GM18507 (cell line): ENCODE measurements at regions not wholly inside any gene's neighbourhood (a gene's known extent, or its start where the extent isn't known, plus 50 kb on each side); places are given as distances from the start of the nearest gene placed in this dataset.
"Not testable (repeated sequence)": the region's sequence is repeated elsewhere in the genome, so short reads cannot be mapped to it uniquely, and the experiment has no call there.

Experiments
- DNase-seq: peaks from one replicate; pipeline ENCODE4 v3.0.0; 2011; ENCODE audit warnings: low read depth; ENCODE audit not compliant: insufficient read length; ENCODE audit errors: extremely low spot score
- FAIRE-seq: peaks from 2 replicates; lab custom pipeline; 2011; peaks lifted over from hg19 to GRCh38; lab: Jason Lieb, UNC

DNA sequence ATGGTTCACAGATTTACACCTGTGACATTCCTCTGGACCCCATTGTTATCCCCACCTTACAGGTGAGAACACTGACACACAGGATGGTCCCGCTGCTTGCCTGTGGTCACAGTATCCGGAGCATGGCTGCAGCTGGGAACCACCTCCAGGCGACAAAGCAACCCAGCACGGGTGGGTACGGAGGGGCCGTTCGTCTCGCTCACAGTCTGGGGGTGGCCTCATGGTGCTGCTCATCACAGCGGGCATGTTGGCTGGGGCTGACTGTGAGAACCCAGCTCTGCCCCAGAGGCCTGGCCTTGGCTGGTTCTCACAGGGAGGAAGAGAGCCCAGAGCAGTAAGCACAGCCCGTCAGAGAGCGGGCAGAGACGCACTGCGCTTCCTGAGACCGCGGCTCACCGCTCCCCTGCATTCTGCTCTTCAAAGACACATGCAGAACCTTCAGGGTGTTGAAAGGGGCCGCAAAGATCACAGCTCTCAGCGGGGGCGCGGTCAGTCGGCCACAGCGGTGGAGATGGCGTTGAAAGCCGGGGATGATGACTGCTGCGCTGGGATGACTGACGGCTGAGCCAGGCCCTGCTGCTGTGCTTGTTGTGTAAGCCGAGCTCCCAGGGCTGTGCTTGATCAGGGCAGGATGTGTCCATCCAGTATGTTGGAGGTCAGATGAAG is 423.0 kb downstream of the BRD1 start:
- FAIRE-seq: no peak
- no peak for DNase-seq

DNA sequence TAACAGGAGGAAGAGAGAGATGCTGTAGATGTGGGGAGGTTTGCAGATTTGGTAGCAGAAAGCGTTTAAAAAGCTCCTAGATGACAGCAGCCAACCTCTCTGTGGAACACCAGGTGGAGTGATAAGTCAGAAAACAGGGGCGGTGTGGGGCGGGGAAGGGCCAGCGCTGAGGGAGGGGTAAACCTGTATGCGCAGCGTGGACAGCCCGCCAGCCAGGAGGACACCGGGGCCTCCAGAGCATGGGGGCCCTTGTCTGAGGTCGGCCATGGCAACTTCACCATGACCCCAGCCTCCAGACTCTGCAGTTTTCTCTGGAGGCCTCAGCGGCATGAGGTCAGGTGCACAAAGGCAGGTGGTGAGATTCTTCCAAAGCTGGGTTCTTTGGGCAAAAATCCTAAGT is 423.7 kb downstream of the BRD1 start:
- no peak for DNase-seq
- no peak for FAIRE-seq

DNA sequence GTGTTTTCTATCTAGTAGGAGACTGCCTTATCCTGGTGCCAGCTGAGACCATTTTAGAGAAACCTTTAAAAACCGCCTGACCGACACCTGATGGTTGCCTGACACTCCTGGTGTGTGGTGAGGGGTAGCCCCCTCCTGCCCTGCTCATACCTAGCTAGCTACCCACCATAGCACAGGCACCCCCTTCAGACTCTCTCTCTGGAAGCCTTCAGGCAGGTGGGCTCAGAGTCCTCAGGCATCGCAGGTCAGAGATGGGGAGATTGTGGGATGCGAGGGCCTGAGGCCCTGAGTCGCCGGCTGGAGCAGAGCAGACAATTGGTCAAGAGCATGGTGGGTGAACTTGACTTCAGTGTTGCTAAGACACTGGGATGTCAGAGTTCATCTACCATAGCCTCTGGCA is 424.6 kb downstream of the BRD1 start:
- no peak for FAIRE-seq

DNA sequence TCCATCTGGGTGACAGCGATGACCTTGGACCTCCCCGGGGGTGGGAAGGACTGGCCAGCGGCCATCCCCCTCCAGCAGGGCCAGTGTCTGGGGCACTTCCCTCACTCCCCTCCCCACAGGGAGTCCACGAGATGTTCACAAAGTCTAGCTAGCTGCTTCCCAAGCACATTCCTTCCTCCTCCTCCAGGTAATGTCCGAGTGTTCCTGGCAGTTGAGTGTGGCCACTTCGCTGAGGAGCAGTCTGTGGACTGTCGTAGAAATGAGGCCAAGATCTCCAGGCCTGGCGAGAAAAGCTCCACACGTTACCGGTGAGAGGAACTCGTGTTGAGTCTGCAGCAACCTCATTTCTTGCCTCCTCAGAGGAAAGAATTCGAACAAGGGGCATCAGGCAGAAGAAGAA is 425.5 kb downstream of the BRD1 start:
- DNase-seq: no peak
- FAIRE-seq: no peak

More for the DNA sequence above, 424.6 kb downstream of the BRD1 start:
- DNase-seq: no peak

DNA sequence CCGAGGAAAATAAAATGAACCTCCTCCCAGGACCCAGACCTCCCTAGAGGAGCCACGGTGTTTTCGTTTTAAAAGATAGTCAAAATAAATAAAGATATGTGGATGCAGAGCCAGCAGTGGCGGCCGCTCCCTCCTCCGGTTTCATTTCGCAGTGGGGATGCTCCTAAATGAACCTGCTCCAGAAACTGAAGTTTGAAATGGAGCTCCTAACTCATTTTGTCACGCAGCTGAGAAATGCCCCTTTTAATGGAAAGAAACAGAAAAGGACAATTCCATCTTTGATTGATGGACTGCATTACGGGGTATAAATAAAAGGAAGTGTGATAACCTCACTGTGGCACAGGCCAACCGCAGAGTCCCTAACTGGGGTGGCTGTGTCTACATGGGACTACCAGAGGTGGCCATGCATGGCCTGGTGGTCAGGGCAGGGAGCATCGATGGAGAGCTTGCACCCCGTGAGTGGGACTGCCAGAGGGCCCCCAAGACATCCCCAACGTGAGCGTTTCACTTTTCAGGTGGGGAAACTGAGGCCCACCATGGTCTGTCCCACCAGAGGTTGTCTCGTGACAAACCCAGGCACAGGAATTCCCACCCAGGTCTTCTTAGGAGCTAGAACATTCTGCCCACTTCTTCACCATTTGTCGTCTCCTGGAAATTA is 426.6 kb downstream of the BRD1 start:
- FAIRE-seq: no peak
- no peak for DNase-seq

DNA sequence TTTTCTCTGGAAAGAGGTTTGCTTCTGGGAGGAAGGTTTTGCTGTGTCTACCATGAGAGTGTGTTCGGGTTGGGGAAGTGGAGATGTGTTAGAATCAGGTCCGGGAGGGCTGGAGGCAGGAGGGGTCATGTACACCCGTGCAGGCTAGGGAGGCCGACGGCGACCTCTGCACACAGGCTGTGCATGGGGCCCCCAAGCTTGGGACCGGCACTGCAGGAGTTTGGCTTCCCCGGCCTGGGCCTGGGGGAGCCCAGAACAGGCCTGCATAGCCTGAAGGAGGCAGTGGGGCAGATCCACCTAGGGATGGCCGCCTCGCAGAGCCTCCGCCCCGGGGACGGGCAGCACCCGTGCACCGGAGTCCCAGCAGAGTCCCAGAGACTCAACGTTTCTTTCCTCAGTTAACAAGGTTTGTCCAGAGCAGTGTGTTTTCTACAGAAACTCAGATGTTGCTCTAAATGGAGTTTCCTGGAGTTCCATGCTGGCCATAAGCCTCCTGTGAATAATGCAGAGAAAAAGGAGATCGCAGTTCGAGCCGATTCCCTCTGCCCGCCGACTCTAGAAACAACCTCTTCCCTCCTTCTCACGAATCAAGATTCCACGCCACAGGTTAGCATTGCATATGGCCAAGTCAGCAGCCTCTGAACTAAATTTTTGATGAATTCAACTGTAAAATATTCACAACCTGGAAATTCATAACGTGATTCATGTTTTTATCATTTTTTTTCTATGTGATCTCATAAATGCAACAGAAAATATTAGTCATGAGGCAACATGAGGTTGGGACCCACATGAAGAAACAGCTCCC is 427.3 kb downstream of the BRD1 start:
- FAIRE-seq (no peak), DNase-seq (no peak)

DNA sequence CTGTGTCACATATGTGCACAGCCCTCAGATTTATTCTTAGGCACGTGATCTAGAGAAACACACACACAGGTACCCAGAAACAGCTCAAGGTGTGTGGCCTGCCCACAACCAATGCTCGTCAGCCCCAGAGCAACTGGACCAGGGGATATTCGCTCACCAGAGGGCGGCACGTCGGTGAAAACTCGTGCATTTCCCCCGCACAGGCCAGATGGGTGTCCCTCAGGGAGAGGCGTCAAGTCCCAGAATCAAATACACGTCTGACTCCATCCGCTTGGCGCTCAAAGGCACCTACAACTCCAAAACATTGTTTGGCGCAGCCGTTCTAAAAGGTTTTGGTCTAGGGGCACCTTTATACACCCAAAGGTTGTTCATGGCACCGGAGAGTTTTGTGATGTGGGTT is 429.0 kb downstream of the BRD1 start:
- no peak for FAIRE-seq
- DNase-seq: no peak

DNA sequence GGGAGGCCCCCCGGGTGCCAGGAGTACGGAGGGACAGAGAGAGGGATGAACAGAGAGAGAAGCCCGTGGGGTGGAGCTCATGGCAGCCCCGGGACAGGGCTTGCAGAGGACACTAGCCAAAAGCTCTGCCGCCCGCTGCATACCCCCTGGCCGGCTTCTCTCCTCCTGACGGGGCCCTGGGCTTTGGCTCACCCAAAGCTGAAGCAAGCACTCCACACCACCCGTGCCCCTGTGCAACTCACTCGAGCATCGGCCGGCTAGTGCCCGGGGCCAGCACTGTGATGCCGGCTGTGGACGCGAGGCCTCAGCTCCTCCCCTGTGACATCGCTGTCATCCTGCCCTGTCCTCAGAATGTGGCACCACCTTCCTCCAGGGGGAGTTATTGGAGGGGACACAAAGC is 429.6 kb downstream of the BRD1 start:
- no peak for DNase-seq
- no peak for FAIRE-seq

DNA sequence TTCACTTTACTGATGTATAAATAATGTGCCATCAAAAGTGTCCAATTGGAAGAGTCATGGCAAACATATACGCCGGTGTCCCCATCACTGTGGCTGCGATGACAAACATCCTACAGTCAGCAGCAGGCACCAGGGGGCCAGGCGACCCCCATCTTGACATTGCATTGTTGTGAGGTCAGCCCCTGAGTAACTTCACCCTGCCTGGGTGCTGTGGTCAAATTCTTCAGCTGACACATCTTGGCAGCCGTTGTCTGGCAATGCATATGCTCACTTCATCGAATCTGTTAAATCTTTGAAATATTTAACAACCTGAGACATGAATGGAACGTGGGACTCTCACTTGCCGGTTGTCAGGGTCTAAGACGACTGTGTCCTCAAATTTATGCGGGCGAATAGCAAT is 430.9 kb downstream of the BRD1 start:
- FAIRE-seq (no peak), DNase-seq (no peak)

DNA sequence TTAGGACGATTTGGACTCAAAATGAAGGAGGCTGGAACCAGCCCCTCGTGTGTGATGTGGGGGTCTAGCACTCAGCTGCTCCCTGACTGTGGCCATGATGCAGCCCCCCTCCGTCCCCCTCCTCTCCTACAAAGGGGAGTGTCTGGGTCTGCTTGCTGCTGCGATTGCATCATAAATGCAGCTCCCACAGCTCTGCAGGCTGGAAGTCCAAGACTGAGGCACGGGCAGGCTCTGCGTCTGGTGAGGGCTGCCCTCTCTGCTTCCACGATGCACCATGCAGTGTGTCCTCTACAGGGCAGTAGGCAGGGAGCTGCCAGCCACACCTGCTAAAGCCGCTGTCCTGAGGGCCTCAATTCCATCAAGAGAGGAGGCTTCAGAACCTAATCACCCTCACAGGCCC is 432.1 kb downstream of the BRD1 start:
- FAIRE-seq (no peak), DNase-seq (no peak)

DNA sequence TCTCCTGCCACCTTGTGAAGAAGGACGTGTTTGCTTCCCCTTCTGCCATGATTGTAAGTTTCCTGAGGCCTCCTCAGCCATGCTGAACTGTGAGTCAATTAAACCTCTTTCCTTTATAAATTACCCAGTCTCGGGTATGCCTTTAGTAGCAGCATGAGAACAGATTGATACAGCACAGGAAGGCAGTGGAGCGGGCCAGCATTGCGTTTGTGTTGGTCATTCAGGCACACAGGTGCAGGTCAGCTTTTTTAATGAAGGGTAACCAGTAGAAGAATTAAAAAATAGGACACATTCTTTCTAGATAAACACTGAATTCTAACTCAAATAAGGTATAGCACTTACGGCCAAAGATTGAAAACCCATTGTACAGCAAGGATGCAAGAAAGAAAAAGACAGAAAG is 432.6 kb downstream of the BRD1 start:
- FAIRE-seq, DNase-seq: not testable (repeated sequence)

DNA sequence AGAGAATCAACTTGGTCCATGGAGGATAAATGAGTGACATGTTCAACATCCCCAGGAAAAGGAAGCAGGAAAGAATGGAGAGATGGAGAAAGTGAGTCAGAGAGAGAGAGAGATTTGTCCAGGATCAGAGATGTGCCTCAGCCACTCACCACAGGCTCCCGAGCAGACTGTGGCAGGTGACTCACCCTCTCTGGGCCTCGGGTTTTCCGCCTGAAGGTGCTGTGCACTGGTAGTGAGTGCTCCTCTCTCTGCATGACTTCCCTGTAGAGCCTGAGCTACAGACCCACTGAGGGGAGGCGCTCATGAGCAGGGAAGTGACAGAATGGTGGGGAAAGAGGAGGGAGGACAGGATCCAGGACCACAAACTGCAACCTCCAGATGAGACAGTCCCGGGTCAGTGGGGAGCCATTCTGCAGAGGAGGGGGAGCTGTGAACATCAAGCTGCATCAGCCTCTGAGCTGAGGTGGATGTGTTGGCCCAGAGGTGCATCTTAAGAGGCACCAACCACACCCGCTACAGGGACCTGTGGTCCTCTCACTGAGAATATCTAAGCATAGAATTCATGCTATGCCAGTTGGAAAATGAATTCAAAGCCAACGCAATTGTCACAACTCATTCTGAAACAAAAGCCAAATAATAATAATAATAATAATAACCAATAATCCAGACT is 433.4 kb downstream of the BRD1 start:
- DNase-seq: no peak
- no peak for FAIRE-seq

DNA sequence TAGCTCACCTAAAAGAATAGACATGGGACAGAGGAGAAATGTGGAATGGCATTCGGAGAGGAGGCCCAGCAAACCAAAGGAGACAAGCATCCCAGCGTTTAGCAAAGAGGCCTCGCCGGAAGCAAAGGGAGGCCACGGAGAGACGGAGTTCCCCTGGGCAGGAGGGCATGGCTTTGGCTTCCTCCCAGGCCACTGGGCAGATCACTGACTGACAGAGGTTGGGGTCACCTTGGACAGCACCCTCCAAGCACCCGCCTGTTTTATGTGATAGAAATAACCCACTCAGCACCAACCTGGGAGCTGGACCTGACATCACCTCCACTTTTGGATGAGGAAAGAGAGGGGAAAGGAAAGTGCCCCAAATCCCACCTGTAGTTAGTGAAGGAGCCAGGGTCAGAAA is 434.1 kb downstream of the BRD1 start:
- no peak for DNase-seq
- no peak for FAIRE-seq

DNA sequence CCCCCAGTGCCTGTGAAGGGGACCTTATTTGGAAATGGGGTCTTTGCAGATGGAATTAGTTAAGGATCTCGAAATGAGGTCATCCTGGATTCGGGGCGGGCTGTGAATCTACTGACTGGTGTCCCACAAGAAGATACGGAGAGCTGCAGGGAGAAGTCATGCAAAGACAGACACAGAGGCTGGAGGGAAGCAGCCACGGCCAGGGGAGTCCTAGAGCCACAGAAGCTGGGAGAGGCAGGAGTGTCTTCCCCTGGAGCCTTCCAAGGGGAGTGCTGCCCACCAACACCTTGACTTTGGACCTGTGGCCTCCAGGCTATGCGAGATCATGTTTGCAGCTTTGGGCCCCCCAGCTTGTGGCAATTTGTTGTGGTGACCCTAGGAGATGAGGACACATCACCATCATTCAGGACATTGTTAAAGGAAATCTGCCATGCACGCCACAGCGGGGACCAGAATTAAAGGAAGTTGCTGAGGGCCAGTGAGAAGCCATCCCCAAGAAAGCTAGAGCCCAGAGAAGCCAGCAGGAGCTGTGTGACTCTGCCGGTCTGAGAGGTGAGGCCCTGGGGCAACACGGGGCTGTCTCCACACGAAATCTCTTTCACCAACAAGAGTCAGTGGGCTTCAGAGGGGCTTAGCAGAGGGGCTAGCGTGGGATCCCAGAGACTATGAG is 434.7 kb downstream of the BRD1 start:
- FAIRE-seq (no peak), DNase-seq (no peak)

DNA sequence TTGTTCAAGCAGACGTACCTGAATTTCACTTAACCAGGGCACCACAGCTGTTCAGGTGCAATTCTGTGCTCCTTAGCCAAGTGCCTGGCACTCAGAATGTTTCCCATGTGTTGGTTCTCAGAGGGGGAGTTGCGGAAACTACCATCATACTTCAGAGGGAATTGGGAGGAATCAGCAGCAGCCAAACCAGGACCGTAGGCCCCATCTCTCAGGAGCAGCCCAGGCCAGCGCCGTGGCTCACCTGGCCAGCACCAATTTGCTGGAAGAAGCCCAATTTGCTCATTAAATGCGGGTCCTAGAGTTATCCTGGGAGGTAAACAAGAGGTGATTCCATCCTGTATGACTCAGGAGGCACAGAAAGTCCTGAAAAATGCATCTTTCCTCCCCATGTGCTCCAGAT is 435.4 kb downstream of the BRD1 start:
- no peak for FAIRE-seq
- DNase-seq: no peak

DNA sequence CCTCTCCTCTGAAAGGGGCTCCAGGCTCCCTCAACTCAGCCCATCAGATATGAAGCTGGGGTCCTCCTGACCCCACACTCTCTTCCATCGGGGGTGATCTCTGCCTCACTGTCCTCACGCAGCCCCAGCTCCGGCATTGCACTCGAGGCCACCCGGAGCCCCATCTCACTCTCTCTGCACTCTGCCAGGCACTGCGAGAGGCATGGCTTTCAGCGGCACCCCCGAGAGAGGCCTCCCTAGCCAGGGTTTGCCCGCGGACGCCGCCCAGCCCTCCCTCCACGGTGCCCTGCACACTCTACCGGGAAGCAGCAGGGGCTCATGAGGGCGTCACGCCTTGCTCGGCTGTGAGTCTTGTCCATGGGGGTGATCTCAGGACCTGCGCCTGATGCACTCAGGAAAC is 436.2 kb downstream of the BRD1 start:
- FAIRE-seq: no peak
- no peak for DNase-seq

DNA sequence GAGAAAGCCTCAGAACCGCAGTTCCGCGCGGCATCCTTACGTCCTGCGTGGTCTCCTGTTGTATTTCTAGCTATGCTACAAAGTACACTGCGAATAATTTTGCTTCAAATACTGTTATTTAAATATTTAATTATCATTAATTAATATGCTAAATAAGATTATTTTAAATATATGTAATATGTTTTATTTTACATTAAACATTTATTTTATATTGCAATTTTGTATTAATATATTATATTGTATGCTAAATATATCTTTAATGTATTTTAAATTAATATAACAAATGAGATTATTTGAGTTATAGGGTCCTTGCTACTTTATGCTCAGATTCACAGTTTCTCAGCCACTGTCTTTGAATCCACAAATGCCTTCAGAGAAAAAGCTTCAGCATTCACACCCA is 436.7 kb downstream of the BRD1 start:
- no peak for DNase-seq

DNA sequence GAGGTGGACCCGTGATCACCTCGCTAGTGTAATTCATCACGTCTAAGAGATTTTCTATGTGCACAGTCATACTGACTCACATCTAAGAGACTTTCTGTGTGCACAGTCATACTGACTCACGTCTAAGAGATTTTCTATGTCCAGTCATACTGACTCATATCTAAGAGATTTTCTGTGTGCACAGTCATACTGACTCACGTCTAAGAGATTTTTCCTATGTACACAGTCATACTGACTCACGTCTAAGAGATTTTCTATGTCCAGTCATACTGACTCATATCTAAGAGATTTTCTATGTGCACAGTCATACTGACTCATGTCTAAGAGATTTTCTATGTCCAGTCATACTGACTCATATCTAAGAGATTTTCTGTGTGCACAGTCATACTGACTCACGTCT is 443.8 kb downstream of the BRD1 start:
- FAIRE-seq, DNase-seq: not testable (repeated sequence)

More for the DNA sequence above, 436.7 kb downstream of the BRD1 start:
- FAIRE-seq: no peak

DNA sequence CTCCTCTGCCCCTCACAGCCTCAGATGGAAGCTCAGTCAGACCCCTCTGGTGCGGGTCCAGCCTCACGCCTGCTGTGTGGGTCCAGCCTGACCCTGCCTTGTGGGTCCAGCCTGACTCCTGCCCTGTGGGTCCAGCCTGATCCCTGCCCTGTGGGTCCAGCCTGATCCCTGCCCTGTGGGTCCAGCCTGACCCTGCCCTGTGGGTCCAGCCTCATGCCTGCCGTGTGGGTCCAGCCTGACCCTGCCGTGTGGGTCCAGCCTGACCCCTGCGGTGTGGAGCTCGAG is 445.3 kb downstream of the BRD1 start:
- no peak for FAIRE-seq
- no peak for DNase-seq
